Superior temporal gyrus (tissue), 1 donor: ENCODE measurements at regions not wholly inside any gene's neighbourhood (a gene's known extent, or its start where the extent isn't known, plus 50 kb on each side); places are given as distances from the start of the nearest gene placed in this dataset.

Source experiments
- DNase-seq: peaks from one replicate; pipeline ENCODE4 v3.0.0-alpha.2; 2016; ENCODE audit errors: extremely low spot score

- no peak for DNase-seq
Measured at GRCh38 chr12:91364471-91365184, 182.0 kb upstream of the DCN start.

GRCh38 chr12:91361864-91362263 is 179.2 kb upstream of the DCN start:
- peak; percentile 89 for DNase-seq

- DNase-seq = no peak
Measured at GRCh38 chr12:91357381-91357780, 174.8 kb upstream of the DCN start.

GRCh38 chr12:91356405-91356804 is 173.8 kb upstream of the DCN start:
- DNase-seq = no peak

- DNase-seq = peak; percentile 88
Measured at GRCh38 chr12:91355150-91356006, 172.8 kb upstream of the DCN start.

- no peak for DNase-seq
Measured at GRCh38 chr12:91353266-91353665, 170.6 kb upstream of the DCN start.

- no peak for DNase-seq
Measured at GRCh38 chr12:91349476-91349875, 166.9 kb upstream of the DCN start.

- DNase-seq = no peak
Measured at GRCh38 chr12:91347481-91348214, 165.0 kb upstream of the DCN start.

- no peak for DNase-seq
Measured at GRCh38 chr12:91346827-91347226, 164.2 kb upstream of the DCN start.

GRCh38 chr12:91344408-91344807 is 161.8 kb upstream of the DCN start:
- DNase-seq = no peak

- DNase-seq = no peak
Measured at GRCh38 chr12:91343010-91343409, 160.4 kb upstream of the DCN start.

GRCh38 chr12:91339106-91339505 is 156.5 kb upstream of the DCN start:
- DNase-seq = no peak

GRCh38 chr12:91335699-91336098 is 153.1 kb upstream of the DCN start:
- no peak for DNase-seq

- no peak for DNase-seq
Measured at GRCh38 chr12:91333966-91334365, 151.3 kb upstream of the DCN start.

GRCh38 chr12:91332302-91332701 is 149.7 kb upstream of the DCN start:
- no peak for DNase-seq

- no peak for DNase-seq
Measured at GRCh38 chr12:91331371-91331770, 148.8 kb upstream of the DCN start.

- DNase-seq = no peak
Measured at GRCh38 chr12:91328451-91328850, 145.8 kb upstream of the DCN start.

GRCh38 chr12:91327889-91328288 is 145.3 kb upstream of the DCN start:
- no peak for DNase-seq

GRCh38 chr12:91327131-91327530 is 144.5 kb upstream of the DCN start:
- no peak for DNase-seq

GRCh38 chr12:91326058-91327027 is 143.7 kb upstream of the DCN start:
- peak; percentile 85 for DNase-seq

- no peak for DNase-seq
Measured at GRCh38 chr12:91320999-91321398, 138.4 kb upstream of the DCN start.
